Glomerular visceral epithelial cell (primary cell): ENCODE measurements at regions not wholly inside any gene's neighbourhood (a gene's known extent, or its start where the extent isn't known, plus 50 kb on each side); places are given as distances from the start of the nearest gene placed in this dataset.
"Not testable (repeated sequence)": the region's sequence is repeated elsewhere in the genome, so short reads cannot be mapped to it uniquely, and the experiment has no call there.

Experiments used
- DNase-seq: peaks from one replicate; pipeline ENCODE4 v3.0.0-alpha.2; 2016; ENCODE audit errors: extremely low spot score

DNA sequence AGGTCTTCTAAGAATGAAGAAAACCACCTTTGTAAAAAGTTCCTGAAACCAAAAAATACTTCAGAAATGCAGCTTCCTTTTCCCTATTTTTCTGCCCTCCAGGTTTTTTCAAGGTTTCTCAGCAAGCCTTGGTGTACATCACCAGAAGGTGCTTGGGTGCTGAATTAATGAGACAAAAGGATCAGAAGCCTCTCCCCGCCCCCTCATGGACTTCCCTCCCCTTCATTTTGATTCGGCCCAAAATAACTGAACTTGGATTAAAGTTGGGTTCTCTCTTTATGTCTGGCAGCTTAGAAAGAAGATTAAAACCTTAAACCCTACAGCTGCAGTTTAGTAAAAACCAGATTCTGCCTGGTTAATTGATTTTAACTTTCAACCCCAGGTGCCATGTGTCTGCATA lies 121.7 kb upstream of the ERCC4 start:
- no peak for DNase-seq

DNA sequence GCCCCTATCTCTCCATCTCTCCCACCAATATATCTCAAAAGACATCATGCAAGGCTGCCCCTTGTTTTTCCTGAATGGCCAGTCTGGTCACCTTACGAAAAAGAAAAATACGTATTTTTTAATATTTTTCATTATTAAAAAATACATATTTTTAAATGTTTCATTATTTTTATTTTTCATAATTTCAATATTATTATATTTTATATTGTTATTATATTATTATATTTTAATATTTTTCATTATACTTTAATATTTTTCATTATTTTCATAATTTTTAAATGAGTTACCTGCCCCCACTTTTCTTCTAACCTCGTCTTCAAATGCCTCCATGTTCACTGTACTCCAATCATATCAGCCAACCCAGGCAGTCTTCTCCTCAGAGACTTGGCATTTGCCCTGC lies 116.0 kb upstream of the ERCC4 start:
- no peak for DNase-seq

DNA sequence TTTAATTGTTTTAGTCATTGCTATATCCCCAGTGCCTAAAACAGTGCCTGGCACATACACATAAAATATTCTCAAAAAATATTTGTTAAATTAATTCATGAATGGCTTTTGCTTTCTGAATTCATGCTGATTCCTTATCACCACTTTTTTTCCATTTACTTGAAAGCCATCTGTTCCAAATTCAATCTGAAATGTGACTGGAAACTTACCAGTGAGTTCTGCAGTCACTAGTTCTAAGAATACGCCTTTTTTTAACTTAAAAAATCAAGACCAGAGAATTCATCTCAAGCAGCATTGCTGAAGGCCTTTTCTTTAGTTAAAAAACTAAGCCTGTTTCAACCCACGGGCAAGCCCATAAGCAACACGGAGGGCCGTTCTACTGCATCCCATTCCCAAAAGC lies 114.0 kb upstream of the ERCC4 start:
- DNase-seq, result no peak

DNA sequence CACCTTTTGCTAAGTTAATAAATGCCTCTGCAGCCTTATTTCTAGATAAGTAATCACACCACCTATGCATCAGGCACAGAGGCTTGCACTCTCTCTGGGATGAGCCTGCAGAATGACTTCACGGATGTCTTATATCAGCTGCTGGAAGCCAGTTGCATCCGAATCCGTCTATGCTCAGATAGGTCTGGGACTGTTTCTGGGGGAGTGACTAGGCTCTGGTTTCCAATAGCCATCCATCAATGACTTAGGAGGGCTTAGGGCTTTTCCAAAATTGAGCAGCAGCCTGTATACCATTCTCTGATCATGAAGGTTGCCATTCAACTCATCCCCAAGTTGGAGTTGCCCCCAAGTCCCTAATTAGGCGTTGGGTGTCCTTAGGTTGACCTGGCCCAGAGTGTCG lies 113.3 kb upstream of the ERCC4 start:
- DNase-seq, result no peak

DNA sequence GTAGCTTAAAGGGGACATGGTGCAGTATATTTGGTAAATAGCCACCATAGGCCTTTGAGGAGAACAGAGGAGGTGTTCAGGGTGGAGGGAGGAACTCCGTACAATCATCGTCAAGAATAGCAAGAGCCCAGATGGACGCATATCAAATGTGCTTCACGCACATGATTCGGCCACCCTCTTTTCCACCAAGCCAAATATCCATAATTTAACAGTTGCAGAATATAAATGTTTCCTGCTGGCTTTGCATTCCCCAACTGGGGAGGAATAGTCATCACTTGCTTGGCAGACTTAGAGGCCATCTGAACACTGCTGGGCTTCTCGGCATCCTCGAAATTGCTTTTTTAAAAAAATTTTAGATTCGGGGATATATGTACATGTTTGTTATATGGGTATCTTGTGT lies 111.9 kb upstream of the ERCC4 start:
- no peak for DNase-seq

DNA sequence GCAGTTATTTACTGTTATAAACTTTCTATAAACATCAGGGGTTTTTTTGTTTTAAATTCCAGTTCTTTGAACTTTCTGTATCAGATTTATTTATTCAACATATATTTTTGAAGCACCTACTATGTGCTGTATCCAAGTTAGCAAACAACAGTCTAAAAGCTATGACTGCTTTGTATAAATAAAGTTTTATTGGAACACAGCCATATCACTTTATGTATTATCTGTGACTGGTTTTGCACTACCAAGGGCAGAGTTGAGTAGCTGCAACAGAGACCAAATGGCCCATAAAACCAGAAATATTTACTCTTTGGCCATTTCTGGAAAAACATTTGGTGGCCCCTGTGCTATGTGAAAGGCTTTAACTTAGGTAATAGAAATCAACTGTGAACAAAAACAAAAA lies 110.2 kb upstream of the ERCC4 start:
- no peak for DNase-seq

DNA sequence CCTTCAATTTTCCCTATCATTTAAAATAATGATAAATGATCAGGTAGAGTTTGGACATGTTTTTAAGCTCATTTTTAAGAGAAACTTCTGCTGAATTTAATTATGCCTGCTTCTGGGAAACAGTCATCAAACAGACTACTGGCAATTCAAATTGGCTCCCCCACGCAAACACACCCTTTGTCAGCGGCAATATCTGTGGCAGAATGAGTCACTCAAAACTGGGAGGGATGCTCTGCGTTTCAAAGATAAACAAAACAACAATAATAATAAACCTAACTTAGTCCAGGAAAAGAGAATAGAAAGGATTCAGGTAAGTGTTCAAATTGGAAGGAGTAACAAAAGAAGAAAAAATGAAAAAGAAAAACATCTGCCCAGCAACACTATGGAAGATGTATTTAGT lies 108.1 kb upstream of the ERCC4 start:
- DNase-seq, result no peak

DNA sequence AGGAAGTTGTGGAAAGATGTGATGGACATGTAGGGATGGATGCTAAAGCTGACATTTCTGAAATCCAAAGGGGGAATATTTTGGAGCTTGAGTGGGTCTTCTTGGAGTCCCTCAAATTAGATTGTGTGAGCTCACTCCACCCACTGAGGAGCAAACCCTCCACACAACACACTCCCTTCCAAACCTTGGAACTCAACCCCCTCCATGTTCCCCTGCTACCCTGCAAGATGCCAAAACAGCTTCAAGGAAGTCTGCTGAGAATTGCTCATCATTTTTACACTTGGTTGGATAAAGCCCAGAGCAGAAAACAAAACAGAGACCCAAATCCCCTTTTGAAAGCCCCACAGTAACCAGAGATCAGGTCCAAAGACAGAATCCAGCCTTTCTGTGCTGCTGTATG lies 103.3 kb upstream of the ERCC4 start:
- DNase-seq, result no peak

DNA sequence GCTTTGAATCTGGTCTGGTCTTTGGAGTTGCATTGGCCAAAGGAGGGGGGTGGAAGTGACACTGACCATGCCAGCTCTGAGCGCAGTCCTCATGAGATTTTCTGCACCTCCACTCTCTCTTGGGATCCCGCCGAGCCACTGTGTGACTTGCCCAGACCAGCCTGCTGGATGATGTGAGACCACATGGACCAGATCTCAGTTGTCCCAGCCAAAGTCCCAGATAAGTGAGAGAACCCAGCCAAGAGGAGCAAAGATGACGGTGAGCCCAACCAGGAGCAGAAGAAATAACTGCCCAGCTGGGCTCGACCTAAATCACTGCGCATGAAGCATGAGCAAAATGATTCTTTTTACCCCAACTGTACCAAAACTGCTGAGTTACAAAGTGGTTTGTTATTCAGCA lies 96.5 kb upstream of the ERCC4 start:
- DNase-seq, result no peak

DNA sequence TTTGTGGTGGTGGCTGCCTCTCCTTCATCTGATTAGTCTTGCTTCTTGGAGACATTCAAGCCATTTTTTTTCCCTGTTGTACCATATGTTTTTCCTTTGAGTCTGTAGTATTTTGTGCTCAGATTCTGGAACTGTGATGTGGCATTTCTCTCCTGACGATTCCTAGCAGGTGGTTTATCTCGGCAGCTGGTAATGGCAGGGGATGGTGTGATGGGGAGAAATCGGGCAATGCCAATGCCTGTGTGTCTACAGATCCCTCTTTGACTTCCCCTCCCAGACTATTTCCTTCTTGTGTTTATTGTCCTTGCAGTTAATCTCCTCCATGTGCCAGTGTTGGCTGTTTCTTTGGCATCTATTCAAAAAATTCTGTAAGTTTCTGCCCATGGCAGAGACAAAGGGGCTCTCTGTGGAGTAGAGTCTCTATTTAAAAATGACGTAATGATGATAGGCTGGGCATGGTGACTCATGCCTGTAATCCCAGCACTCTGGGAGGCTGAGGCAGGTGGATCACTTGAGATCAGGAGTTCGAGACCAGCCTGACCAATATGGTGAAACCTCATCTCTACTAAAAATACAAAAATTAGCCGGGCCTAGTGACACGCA lies 90.2 kb upstream of the ERCC4 start:
- no peak for DNase-seq

DNA sequence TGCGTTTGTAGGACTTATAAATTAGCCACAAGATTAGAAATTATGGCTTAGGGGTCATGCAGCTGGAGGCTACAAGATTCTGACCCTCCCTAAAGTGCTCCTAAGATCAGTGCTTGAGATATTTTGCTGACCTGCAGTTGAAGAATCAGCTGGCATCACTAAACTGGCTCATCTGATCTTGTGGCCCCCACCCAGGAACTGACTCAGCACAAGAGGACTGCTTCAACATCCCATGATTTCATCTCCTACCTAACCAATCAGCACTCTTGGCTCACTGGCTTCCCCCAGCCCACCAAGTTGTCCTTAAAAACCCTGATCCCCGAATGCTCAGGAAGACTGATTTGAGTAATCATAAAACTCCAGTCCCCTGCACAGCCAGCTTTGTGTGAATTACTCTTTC lies 86.4 kb upstream of the ERCC4 start:
- DNase-seq, result no peak

DNA sequence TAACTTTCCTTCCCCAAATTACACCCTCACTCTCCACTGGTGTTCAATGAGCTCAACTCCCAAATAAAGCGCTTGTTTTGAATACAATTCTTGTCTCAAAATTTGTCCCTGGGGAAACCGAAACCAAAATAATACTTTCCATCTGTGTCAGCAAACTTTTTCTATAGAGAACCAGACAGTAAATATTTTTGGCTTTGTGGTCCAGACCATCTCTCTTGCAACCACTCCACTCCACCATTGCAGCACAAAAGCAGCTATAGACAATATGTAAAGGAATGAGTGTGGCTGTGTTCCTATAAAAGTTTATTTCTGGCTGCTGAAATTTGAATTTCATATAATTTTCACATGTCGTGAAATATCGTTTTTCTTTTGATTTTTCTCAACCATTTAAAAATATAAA lies 84.6 kb upstream of the ERCC4 start:
- DNase-seq, result no peak

DNA sequence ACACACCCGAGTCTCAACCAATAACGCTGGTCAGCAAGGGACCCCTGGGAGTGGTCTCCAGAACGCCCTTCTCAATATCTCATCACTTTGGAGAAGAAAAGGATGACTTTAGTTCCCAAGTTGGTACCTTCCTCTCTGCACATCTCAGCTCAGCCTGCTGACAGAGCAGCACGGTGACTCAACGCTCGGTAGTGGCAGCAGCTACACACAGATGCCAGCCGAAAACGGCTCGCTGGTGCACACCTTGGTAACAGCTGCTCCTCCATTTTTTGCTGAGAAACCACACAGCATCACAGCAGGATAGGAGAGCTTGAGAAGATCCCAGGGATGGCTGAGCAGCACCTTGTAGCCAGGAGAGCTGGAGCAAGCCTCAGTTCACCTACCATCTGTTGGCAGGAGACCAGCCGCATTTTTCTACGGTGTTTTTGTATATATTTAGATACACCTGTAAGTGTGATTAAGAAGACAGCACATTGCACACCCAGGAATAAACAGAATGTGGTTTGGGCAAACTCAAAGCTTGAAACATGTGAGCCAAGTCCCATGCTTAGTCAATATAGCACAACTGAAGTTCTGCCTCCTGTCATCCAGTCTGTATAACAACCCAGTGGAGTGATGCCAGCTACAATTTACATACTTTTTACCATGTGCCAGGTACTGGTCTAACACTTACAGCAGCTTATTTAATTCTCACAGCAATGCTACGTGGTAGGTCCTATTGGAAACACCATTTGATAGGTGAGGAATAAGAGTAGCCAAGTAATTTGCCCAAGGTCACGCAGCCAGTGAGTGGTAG lies 83.8 kb upstream of the ERCC4 start:
- DNase-seq, result no peak

DNA sequence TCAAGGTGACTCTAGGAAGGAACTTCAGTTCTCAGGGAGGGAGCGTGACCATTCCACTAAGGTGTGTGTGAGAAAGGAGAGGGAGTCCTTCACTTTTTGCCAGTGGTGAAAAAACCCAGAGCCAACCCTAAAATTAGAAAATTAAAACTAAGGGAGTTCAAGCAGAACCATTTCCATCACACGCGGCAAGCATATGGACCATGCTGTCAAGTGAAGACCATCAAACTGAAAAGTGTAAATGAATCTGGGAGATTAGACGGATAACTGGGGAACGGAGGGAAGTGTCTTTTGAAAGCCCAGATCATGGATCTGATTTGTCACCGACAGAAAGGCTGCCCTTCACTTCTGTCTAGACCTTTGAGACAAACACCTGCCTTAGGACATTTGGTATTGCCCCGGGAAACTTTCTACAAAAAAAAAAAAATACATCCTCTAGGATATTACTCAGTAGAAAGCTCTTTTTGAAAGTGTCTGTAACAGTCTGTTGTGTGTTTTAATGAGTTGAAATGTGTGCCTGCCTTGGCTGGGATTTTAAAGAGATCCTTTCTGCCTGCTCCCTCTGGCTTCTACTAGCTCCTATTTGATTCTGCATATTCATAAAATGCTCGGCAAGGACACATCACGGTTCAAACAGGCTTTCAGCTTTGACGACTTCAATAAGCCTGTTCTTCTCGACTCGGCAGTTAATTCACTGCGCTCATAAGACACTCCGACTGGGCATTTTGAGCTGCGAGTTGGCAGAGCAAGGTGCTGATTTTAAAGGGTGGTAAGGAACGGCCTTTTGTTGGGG lies 81.4 kb upstream of the ERCC4 start:
- DNase-seq, result no peak

DNA sequence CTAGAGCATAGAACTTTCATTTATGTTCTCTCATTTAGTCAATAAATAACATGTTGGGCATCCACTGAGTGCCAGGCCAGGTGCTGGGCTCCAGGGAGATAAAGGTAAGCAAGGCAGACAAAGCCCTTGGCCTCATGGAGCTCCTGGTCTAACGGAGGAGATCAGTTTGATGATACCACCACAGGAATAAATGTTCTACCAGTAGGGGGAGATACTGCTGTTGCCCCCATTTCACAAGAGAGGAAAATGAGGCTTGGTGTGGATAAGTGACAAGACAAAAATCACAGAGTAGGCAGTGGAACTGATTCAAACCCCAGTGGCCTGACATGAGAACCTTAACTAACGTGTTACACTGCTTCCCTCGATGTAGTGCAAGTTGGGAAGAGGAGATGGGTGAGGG lies 80.4 kb upstream of the ERCC4 start:
- DNase-seq, result no peak

DNA sequence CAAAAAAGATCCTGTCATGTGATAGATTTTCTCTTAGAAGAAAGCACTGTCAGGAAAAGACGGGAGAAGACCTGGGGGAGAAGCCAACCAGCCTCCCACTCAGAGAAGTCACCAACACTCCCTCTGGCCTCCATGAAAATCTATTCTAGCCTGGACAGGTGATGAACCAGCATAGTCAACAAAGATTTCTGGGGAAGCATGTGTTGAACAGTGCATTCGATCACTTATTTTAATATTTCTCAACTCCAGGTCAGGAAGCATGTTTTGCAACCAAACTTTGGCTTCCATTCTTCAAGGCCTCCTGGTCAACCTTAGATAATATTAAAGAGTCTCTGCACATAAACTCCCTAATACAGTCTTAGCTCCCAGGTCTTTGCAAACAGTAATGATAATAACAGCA lies 74.7 kb upstream of the ERCC4 start:
- no peak for DNase-seq

DNA sequence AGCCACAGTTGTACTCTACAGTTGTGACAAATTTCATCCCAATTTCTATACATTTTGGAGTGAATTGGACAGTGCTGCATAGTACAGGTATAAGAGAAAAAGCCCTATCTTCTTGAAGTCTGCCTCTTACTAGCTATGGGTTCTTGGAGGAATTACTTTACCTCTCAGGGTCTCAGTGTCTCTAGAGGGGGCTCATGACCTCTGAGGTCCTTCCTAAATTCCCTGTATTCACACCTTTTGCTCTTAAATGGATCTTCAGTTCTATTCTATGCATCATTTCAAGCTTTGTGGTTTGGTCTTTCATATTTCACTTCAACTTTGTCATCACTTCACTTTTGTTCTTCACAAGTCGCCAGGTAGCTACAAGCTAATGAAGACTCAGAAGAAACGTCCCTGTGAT lies 71.2 kb upstream of the ERCC4 start:
- DNase-seq, result no peak

DNA sequence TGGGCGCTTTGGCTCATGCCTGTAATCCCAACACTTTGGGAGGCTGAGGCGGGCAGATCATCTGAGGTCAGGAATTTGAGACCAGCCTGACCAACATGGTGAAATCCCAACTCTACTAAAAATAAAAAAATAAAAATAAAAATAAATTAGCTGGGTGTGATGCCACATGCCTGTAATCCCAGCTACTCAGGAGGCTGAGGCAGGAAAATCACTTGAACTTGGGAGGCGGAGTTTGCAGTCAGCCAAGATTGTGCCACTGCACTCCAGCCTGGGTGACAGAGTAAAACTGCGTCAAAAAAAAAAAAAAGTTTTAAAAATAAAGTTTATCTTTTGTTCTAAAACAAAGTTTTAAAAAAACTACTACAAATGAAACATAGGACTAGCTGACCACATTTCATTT lies 69.8 kb upstream of the ERCC4 start:
- DNase-seq, result not testable (repeated sequence)

DNA sequence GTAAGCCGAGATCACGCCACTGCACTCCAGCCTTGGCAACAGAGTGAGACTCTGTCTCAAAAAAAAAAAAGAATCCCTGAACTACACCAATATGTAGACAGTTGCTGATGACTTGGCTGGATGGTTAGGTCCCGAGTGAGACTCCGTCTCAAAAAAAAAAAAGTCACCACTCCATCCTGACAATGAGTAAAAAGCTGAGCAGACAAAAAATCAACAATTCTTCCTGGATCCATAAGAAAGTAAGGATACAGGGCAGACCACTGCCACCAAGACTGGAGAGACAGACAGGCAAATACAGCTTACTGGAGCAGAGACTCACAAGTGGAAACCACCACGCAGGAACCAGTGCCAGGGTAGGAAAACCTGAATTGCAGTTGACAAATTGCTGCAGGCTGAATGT lies 67.1 kb upstream of the ERCC4 start:
- DNase-seq, result no peak

DNA sequence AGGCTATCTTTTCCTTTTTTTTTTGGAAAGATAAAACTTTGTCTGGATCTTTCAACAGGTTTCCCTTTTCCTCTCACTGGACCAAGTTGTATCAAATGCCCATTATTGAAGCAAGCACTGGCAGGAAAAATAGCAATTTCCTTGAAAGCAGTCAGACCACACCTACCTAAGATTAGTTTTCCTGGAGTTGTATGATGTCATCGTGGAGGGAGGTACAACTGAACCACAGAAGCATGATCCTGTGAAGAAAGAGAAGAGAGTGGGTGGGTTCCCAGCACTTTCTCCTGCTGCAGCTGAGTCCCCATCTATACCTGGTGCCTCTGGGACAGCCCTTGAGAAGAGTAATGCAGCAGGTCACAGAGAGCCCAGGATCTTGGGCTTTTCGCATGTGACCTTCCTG lies 63.6 kb upstream of the ERCC4 start:
- DNase-seq, result no peak

DNA sequence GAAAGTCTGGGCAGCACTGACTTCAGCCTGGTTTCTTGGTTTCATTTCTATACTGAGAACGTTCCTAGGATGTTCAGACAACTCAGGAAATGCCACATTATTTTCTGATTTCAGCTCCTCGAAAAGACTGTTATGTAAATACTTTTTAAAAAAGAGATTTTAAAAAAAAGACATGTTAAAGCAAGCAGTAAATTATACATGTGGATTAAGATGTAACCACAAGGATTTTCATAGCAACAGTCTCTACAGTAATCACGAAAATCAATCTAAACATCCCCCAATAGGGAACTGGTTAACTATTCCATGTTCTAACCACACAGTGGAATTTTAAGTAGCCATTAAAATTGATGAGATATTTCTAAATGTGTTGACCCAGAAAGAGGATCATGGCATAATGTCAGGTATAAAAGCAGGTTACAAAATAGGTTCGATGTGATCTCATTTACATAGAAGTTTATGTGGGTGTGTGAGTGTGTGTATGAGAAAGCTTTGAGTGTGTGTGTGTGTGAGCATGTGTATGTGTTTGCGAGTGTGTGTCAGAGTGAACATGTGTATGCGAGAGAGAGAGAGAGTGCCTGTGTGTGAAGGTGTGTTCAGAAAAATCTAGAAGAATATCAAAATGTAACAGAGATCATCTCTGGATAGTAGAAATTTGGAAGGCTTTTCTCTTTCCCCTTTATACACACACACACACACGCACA lies 63.0 kb upstream of the ERCC4 start:
- no peak for DNase-seq

DNA sequence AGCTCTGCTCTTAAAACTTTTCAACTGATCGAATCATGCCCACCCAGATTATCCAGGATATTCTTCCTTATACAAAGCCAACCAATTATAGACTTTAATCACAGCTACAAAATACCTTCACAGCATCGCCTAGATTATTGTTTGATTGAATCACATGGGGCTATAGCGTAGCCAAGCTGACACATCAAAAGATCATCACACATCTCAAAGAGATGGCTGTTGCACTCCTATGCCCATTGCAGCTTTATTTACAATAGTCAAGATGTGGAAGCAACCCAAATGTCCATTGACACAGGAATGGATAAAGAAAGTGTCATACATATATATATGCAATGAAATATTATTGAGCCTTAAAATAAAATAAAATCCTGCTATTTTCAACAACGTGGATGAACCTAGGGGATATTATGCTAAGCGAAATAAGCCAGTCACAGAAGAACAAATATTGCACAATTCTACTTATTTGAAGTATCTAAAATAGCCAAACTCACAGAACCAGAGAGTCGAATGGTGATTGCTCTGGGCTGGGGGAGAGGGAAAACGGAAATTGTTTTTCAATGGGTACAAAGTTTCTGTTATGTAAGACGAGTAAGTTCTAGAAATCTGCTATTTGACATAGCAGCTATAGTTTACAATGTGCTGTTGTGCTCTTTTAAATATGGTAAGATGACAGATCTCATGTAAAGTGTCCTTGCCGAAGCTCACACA lies 60.9 kb upstream of the ERCC4 start:
- no peak for DNase-seq
